ENCODE measurements at regions not wholly inside any gene's neighbourhood (a gene's known extent, or its start where the extent isn't known, plus 50 kb on each side); places are given as distances from the start of the nearest gene placed in this dataset.

DNA sequence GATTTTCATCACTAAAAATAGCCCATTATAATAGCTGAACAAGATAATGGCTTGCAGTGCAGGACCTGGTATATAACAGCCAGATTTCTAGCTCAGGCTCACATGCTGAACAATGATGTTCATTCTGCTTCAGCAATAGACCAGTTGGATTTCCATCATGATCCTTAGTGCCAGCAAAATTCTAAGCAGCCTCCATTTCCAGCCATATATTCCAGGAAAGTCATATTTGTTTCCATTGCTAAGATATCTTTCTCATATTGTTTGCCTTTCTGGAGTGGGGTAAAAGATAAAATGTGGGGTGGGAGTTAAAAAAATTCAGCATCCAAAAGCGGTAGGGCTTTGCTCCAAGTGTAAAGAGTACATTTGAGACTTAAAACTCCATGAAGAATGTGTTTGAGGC is 2344.1 kb downstream of the PCDH7 start:
- 68 to 78% methylated on average over 1 of the region's 1 CpG for WGBS, 2 experiments (ENCODE audit: low coverage in 1 of 2, low lambda C conversion rate in 2 of 2, missing lambda C conversion rate in 2 of 2)
- H3K27me3 ChIP-seq (replicated peaks; ENCODE audit: insufficient read depth): no peaks in the 10 kb centered on the region
- in situ Hi-C loops (cut with MboI): no loop called here
- no peak for DNase-seq
- H4K20me1 ChIP-seq (ENCODE audit: insufficient read depth): no peaks in the 10 kb centered on the region
- no peak overlapping the region for H3K4me2 ChIP-seq (ENCODE audit: unreplicated experiment)
- no peak overlapping the region for H3K4me3 ChIP-seq
- H3K27ac ChIP-seq: no peak overlapping the region
- TF ChIP-seq EZH2phosphoT487 (IDR thresholded peaks at IDR 0.05; ENCODE audit: insufficient read depth, low read depth) (no peak), EZH2 (IDR thresholded peaks at IDR 0.05; ENCODE audit: insufficient read depth, poor library complexity, severe bottlenecking) (no peak)
- H3K36me3 ChIP-seq (ENCODE audit: low read depth): no peaks in the 10 kb centered on the region
- H3K9me3 ChIP-seq (ENCODE audit: low read depth): no peaks in the 10 kb centered on the region
- H3K79me2 ChIP-seq (ENCODE audit: insufficient read depth): no peaks in the 10 kb centered on the region
- no peak overlapping the region for H3K9ac ChIP-seq
- no peaks in the 10 kb centered on the region; the same call in 1 of the 2 replicates for H3K9me2 ChIP-seq (ENCODE audit: insufficient read depth)
- H2AFZ ChIP-seq: no peak overlapping the region; the same call in 1 of the 2 replicates
- H3F3A ChIP-seq (ENCODE audit: insufficient read depth): peaks cover 17% of the 10 kb centered on the region
- H3K4me1 ChIP-seq (ENCODE audit: insufficient read depth): peaks cover 48% of the 10 kb centered on the region

DNA sequence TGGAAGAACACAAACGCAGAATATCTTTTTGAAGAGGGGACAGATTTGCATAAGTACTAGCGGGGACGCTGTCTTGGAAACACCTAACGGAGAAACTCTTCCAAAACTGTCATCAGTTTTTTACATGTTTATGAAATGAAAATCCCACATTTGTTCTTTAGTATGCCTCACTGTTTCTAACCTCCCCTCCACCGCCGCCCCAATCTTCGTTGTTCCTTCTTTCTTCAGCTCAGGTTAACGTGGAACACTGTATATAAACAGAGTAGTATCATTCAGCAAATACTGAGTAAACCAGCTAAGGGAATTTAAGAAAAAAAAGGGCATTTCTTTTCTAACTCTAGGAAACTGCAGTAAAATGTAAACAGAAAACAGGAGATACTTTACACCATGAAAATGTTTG is 2345.6 kb downstream of the PCDH7 start:
- no peak for DNase-seq
- Histone ChIP-seq H3K27me3 (replicated peaks; ENCODE audit: insufficient read depth) (no peaks in the 10 kb centered on the region), H3K9me3 (ENCODE audit: low read depth) (no peaks in the 10 kb centered on the region), H3K4me1 (ENCODE audit: insufficient read depth) (peaks cover 48% of the 10 kb centered on the region), H4K20me1 (ENCODE audit: insufficient read depth) (no peaks in the 10 kb centered on the region), H3K79me2 (ENCODE audit: insufficient read depth) (no peaks in the 10 kb centered on the region), H3K27ac (no peak overlapping the region), H3F3A (ENCODE audit: insufficient read depth) (peaks cover 25% of the 10 kb centered on the region), H3K4me2 (ENCODE audit: unreplicated experiment) (no peak overlapping the region), H3K4me3 (no peak overlapping the region), H3K9ac (no peak overlapping the region), H2AFZ (no peak overlapping the region), H3K9me2 (ENCODE audit: insufficient read depth) (no peaks in the 10 kb centered on the region), H3K36me3 (ENCODE audit: low read depth) (no peaks in the 10 kb centered on the region)
- TF ChIP-seq EZH2phosphoT487 (IDR thresholded peaks at IDR 0.05; ENCODE audit: insufficient read depth, low read depth): no peak
- TF ChIP-seq EZH2 (IDR thresholded peaks at IDR 0.05; ENCODE audit: insufficient read depth, poor library complexity, severe bottlenecking): no peak
- in situ Hi-C loops (cut with MboI): no loop called here
- WGBS, 2 experiments (ENCODE audit: low coverage in 1 of 2, low lambda C conversion rate in 2 of 2, missing lambda C conversion rate in 2 of 2): 90 to 95% methylated on average over 8 of the region's 8 CpGs

DNA sequence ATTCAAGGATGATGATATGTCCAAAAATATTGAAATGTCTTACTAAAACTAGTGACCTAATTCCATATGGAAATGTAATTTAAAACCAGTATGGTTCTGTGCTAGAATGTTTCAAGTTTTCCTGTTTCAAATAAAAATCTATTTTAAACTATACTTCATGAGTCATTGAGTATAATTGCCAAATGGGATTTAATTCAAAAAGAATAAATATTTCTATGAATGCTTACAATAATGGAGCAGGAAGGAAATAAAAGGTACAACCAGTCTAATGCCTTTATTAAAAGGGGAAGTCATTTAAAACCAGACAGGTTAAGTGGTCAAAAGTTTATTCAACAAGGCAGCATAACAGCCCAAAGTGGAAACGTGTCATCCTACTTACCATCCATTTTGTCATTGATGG is 2347.1 kb downstream of the PCDH7 start:
- Histone ChIP-seq H3K27ac (no peak overlapping the region; the same call in 1 of the 2 replicates), H3K79me2 (ENCODE audit: insufficient read depth) (no peaks in the 10 kb centered on the region), H3K36me3 (ENCODE audit: low read depth) (no peaks in the 10 kb centered on the region), H3K4me3 (no peak overlapping the region), H4K20me1 (ENCODE audit: insufficient read depth) (no peaks in the 10 kb centered on the region), H2AFZ (no peak overlapping the region), H3K9me3 (ENCODE audit: low read depth) (no peaks in the 10 kb centered on the region), H3K9ac (no peak overlapping the region), H3F3A (ENCODE audit: insufficient read depth) (peaks cover 39% of the 10 kb centered on the region), H3K27me3 (replicated peaks; ENCODE audit: insufficient read depth) (no peaks in the 10 kb centered on the region), H3K4me1 (ENCODE audit: insufficient read depth) (peaks cover 48% of the 10 kb centered on the region), H3K9me2 (ENCODE audit: insufficient read depth) (no peaks in the 10 kb centered on the region), H3K4me2 (ENCODE audit: unreplicated experiment) (peak overlapping the region; percentile 20)
- TF ChIP-seq EZH2phosphoT487 (IDR thresholded peaks at IDR 0.05; ENCODE audit: insufficient read depth, low read depth): no peak
- no peak for TF ChIP-seq EZH2 (IDR thresholded peaks at IDR 0.05; ENCODE audit: insufficient read depth, poor library complexity, severe bottlenecking)
- in situ Hi-C loops (cut with MboI): no loop called here
- WGBS, 2 experiments (ENCODE audit: low coverage in 1 of 2, low lambda C conversion rate in 2 of 2, missing lambda C conversion rate in 2 of 2): 29 to 36% methylated on average over 1 of the region's 1 CpG
- DNase-seq: peak; percentile 42

DNA sequence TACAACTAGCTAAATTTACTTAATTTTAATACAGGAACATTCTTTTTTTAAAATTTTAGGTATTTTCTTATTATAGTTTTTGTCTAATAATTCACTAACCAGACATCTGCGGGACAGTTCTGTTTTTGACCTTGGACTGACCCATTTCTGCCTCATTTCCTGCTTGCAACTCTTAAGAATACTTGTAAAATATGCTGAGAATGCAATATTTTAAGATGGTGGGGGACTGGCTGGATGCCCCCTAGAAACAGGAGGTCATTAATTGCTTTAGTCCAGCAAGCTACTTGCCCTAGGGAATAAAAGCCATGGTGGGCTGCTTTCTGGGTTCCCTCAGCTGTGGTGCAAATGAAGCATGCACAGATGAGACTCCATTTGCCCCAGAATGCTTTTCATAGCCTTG is 2348.4 kb downstream of the PCDH7 start:
- H3K4me2 ChIP-seq (ENCODE audit: unreplicated experiment): no peak overlapping the region
- TF ChIP-seq EZH2phosphoT487 (IDR thresholded peaks at IDR 0.05; ENCODE audit: insufficient read depth, low read depth) (no peak), EZH2 (IDR thresholded peaks at IDR 0.05; ENCODE audit: insufficient read depth, poor library complexity, severe bottlenecking) (no peak)
- in situ Hi-C loops (cut with MboI): no loop called here
- H3K9ac ChIP-seq: no peak overlapping the region
- no peak overlapping the region for H2AFZ ChIP-seq
- DNase-seq: no peak
- WGBS, 2 experiments (ENCODE audit: low coverage in 1 of 2, low lambda C conversion rate in 2 of 2, missing lambda C conversion rate in 2 of 2): 50 to 58% methylated on average over 1 of the region's 1 CpG
- peaks cover 48% of the 10 kb centered on the region for H3K4me1 ChIP-seq (ENCODE audit: insufficient read depth)
- no peaks in the 10 kb centered on the region for H4K20me1 ChIP-seq (ENCODE audit: insufficient read depth)
- no peak overlapping the region for H3K4me3 ChIP-seq
- H3K27ac ChIP-seq: no peak overlapping the region
- no peaks in the 10 kb centered on the region for H3K79me2 ChIP-seq (ENCODE audit: insufficient read depth)
- no peaks in the 10 kb centered on the region for H3K9me3 ChIP-seq (ENCODE audit: low read depth)
- peaks cover 38% of the 10 kb centered on the region for H3F3A ChIP-seq (ENCODE audit: insufficient read depth)
- no peaks in the 10 kb centered on the region for H3K36me3 ChIP-seq (ENCODE audit: low read depth)
- no peaks in the 10 kb centered on the region for H3K9me2 ChIP-seq (ENCODE audit: insufficient read depth)
- no peaks in the 10 kb centered on the region for H3K27me3 ChIP-seq (replicated peaks; ENCODE audit: insufficient read depth)

DNA sequence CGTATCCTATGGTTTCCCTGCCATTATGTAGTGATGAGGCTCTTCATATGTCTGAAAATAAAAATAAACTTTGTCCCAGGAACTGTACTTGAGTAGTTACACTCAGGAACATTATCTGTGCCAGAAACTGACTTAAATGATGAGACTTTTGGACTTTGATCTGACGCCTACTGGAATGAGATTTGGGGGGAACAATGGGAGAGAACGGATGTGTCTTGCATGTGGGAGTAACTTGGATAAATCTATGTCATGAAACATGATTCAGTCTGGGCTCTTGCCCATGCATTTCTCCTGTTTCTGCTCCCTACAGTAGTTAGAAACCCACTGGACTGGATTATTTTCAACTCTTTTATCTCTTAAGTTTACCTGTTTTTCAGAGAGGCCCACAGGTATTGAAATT is 2351.4 kb downstream of the PCDH7 start:
- H3K27me3 ChIP-seq (replicated peaks; ENCODE audit: insufficient read depth): no peaks in the 10 kb centered on the region
- peaks cover 39% of the 10 kb centered on the region; the same call in 1 of the 2 replicates for H3F3A ChIP-seq (ENCODE audit: insufficient read depth)
- H3K36me3 ChIP-seq (ENCODE audit: low read depth): no peaks in the 10 kb centered on the region
- no peak overlapping the region for H3K9ac ChIP-seq
- peak overlapping the region; percentile 48 for H3K27ac ChIP-seq
- peak overlapping the region; percentile 53 for H3K4me2 ChIP-seq (ENCODE audit: unreplicated experiment)
- TF ChIP-seq EZH2phosphoT487 (IDR thresholded peaks at IDR 0.05; ENCODE audit: insufficient read depth, low read depth) (no peak), EZH2 (IDR thresholded peaks at IDR 0.05; ENCODE audit: insufficient read depth, poor library complexity, severe bottlenecking) (no peak)
- no peaks in the 10 kb centered on the region for H3K79me2 ChIP-seq (ENCODE audit: insufficient read depth)
- in situ Hi-C loops (cut with MboI): no loop called here
- no peaks in the 10 kb centered on the region for H3K9me2 ChIP-seq (ENCODE audit: insufficient read depth)
- H2AFZ ChIP-seq: peak overlapping the region; percentile 41
- WGBS, 2 experiments (ENCODE audit: low coverage in 1 of 2, low lambda C conversion rate in 2 of 2, missing lambda C conversion rate in 2 of 2): 2% methylated on average over 3 of the region's 3 CpGs
- H3K4me3 ChIP-seq: peak overlapping the region; percentile 25; the same call in 1 of the 2 replicates
- no peaks in the 10 kb centered on the region for H4K20me1 ChIP-seq (ENCODE audit: insufficient read depth)
- peak; percentile 56 for DNase-seq
- no peaks in the 10 kb centered on the region for H3K9me3 ChIP-seq (ENCODE audit: low read depth)
- H3K4me1 ChIP-seq (ENCODE audit: insufficient read depth): peaks cover 51% of the 10 kb centered on the region
